Lower lobe of right lung (tissue), 2 donors: ENCODE measurements at regions not wholly inside any gene's neighbourhood (a gene's known extent, or its start where the extent isn't known, plus 50 kb on each side); places are given as distances from the start of the nearest gene placed in this dataset.

ENCODE experiments used
- ATAC-seq, 2 donors: fragments of 200-7000 bp; cut with Tn5 transposase; one replicate each; pipeline ENCODE4 v1.9.1; 2020 to 2022; ENCODE audit warnings: mild to moderate bottlenecking in 2 of 2, moderate library complexity in 2 of 2
- DNase-seq: peaks from one replicate; pipeline ENCODE4 v3.0.0-alpha.2; 2020
- H3K27ac ChIP-seq: fragments of 200-600 bp; one replicate; pipeline ENCODE4 v1.8.0; 2022
- H3K27me3 ChIP-seq: fragments of 200-600 bp; one replicate; pipeline ENCODE4 v1.8.0; 2022; ENCODE audit warnings: low read depth
- H3K36me3 ChIP-seq: fragments of 200-600 bp; one replicate; pipeline ENCODE4 v1.8.0; 2022; ENCODE audit warnings: mild to moderate bottlenecking
- H3K4me1 ChIP-seq: fragments of 200-600 bp; one replicate; pipeline ENCODE4 v1.8.0; 2022
- H3K4me3 ChIP-seq: fragments of 200-600 bp; one replicate; pipeline ENCODE4 v1.8.0; 2022; ENCODE audit warnings: mild to moderate bottlenecking
- H3K9me3 ChIP-seq: fragments of 200-600 bp; one replicate; pipeline ENCODE4 v1.8.0; 2022
- CTCF ChIP-seq: fragments of 200-600 bp; IDR thresholded peaks from one replicate; pipeline ENCODE4 v1.8.0; 2022; ENCODE audit warnings: antibody characterized with exemption, mild to moderate bottlenecking
- intact Hi-C: fragments of 100-400 bp; cut with DNase I; formaldehyde crosslinking; loops from one replicate; pipeline ENCODE4 v1.11.0; 2022
- donor health status: DM: no; HTN: yes; CAD: no; lungs with severe emphysema.

GRCh38 chr5:15439801-15440200 lies 60.2 kb upstream of the FBXL7 start:
- ATAC-seq, result no peak
- Histone ChIP-seq H3K27ac (no peak overlapping the region), H3K27me3 (no peaks in the 10 kb centered on the region)

GRCh38 chr5:15433709-15434108 lies 66.3 kb upstream of the FBXL7 start:
- no peak for DNase-seq
- H3K27me3 ChIP-seq, result no peaks in the 10 kb centered on the region
- H3K36me3 ChIP-seq, result no peaks in the 10 kb centered on the region
- H3K9me3 ChIP-seq, result no peaks in the 10 kb centered on the region
- no peak for ATAC-seq
- intact Hi-C loops, result no loop called here
- H3K4me3 ChIP-seq, result no peak overlapping the region
- no peak for TF ChIP-seq CTCF
- no peaks in the 10 kb centered on the region for H3K4me1 ChIP-seq
- no peak overlapping the region for H3K27ac ChIP-seq

More at GRCh38 chr5:15439801-15440200, 60.2 kb upstream of the FBXL7 start:
- DNase-seq, result no peak
- no peak for TF ChIP-seq CTCF
- H3K9me3 ChIP-seq, result no peaks in the 10 kb centered on the region
- no peaks in the 10 kb centered on the region for H3K36me3 ChIP-seq
- intact Hi-C loops, result no loop called here
- no peaks in the 10 kb centered on the region for H3K4me1 ChIP-seq
- no peak overlapping the region for H3K4me3 ChIP-seq

GRCh38 chr5:15431923-15432322 lies 68.1 kb upstream of the FBXL7 start:
- H3K9me3 ChIP-seq, result no peaks in the 10 kb centered on the region
- no peaks in the 10 kb centered on the region for H3K27me3 ChIP-seq
- DNase-seq (no peak), ATAC-seq (no peak)
- no peak for TF ChIP-seq CTCF
- no peak overlapping the region for H3K4me3 ChIP-seq
- intact Hi-C loops, result no loop called here
- no peaks in the 10 kb centered on the region for H3K4me1 ChIP-seq
- H3K27ac ChIP-seq, result no peak overlapping the region
- no peaks in the 10 kb centered on the region for H3K36me3 ChIP-seq

GRCh38 chr5:15425766-15426165 lies 74.2 kb upstream of the FBXL7 start:
- H3K9me3 ChIP-seq, result no peaks in the 10 kb centered on the region
- DNase-seq (no peak), ATAC-seq (no peak)
- no peaks in the 10 kb centered on the region for H3K36me3 ChIP-seq
- no peak for TF ChIP-seq CTCF
- intact Hi-C loops, result no loop called here
- no peaks in the 10 kb centered on the region for H3K4me1 ChIP-seq
- H3K27me3 ChIP-seq, result no peaks in the 10 kb centered on the region
- no peak overlapping the region for H3K4me3 ChIP-seq
- H3K27ac ChIP-seq, result no peak overlapping the region

GRCh38 chr5:15424769-15425168 lies 75.2 kb upstream of the FBXL7 start:
- Histone ChIP-seq H3K27ac (no peak overlapping the region), H3K4me1 (no peaks in the 10 kb centered on the region), H3K9me3 (no peaks in the 10 kb centered on the region), H3K36me3 (no peaks in the 10 kb centered on the region), H3K4me3 (no peak overlapping the region), H3K27me3 (no peaks in the 10 kb centered on the region)
- no peak for DNase-seq
- no peak for ATAC-seq
- no peak for TF ChIP-seq CTCF
- intact Hi-C loops, result no loop called here

- no peak for ATAC-seq
- Histone ChIP-seq H3K4me1 (no peaks in the 10 kb centered on the region), H3K4me3 (no peak overlapping the region), H3K27ac (no peak overlapping the region), H3K27me3 (no peaks in the 10 kb centered on the region), H3K36me3 (no peaks in the 10 kb centered on the region), H3K9me3 (no peaks in the 10 kb centered on the region)
- no peak for DNase-seq
- intact Hi-C loops, result no loop called here
- no peak for TF ChIP-seq CTCF
These were observed 78.0 kb upstream of the FBXL7 start for GRCh38 chr5:15421921-15422412.
